CD1c-positive myeloid dendritic cell (primary cell): ENCODE measurements at regions not wholly inside any gene's neighbourhood (a gene's known extent, or its start where the extent isn't known, plus 50 kb on each side); places are given as distances from the start of the nearest gene placed in this dataset.
"Not testable (repeated sequence)": the region's sequence is repeated elsewhere in the genome, so short reads cannot be mapped to it uniquely, and the experiment has no call there.

Experiments
- DNase-seq: peaks from one replicate; pipeline ENCODE4 v3.0.0-alpha.2; 2016; ENCODE audit errors: extremely low spot score

- DNase-seq, result no peak
These were observed 57.5 kb upstream of the GC start for GRCh38 chr4:71841336-71841735.

GRCh38 chr4:71847300-71847699, 63.4 kb upstream of the GC start:
- DNase-seq, result no peak

GRCh38 chr4:71855944-71856343, 72.1 kb upstream of the GC start:
- DNase-seq, result no peak

- DNase-seq, result no peak
These were observed 74.0 kb upstream of the GC start for GRCh38 chr4:71857713-71858451.

- no peak for DNase-seq
These were observed 76.8 kb upstream of the GC start for GRCh38 chr4:71860643-71861042.

- DNase-seq, result no peak
These were observed 78.4 kb upstream of the GC start for GRCh38 chr4:71862315-71862714.

- DNase-seq, result no peak
These were observed 79.6 kb upstream of the GC start for GRCh38 chr4:71863457-71863856.

- DNase-seq, result no peak
These were observed 80.5 kb upstream of the GC start for GRCh38 chr4:71864380-71864779.

GRCh38 chr4:71866212-71866885, 82.5 kb upstream of the GC start:
- DNase-seq, result no peak

- no peak for DNase-seq
These were observed 83.7 kb upstream of the GC start for GRCh38 chr4:71867598-71867997.

- DNase-seq, result no peak
These were observed 86.6 kb upstream of the GC start for GRCh38 chr4:71870456-71870855.

GRCh38 chr4:71872221-71872620, 88.3 kb upstream of the GC start:
- DNase-seq, result no peak

GRCh38 chr4:71872767-71873415, 89.0 kb upstream of the GC start:
- no peak for DNase-seq

GRCh38 chr4:71878376-71878775, 94.5 kb upstream of the GC start:
- DNase-seq, result no peak

- DNase-seq, result no peak
These were observed 98.4 kb upstream of the GC start for GRCh38 chr4:71882113-71882841.

GRCh38 chr4:71900366-71900765, 116.5 kb upstream of the GC start:
- not testable (repeated sequence) for DNase-seq

GRCh38 chr4:71905594-71905993, 121.7 kb upstream of the GC start:
- DNase-seq, result not testable (repeated sequence)

- DNase-seq, result no peak
These were observed 122.2 kb upstream of the GC start for GRCh38 chr4:71906096-71906495.

GRCh38 chr4:71907071-71907470, 123.2 kb upstream of the GC start:
- DNase-seq, result no peak

GRCh38 chr4:71907782-71908181, 123.9 kb upstream of the GC start:
- DNase-seq, result no peak

- no peak for DNase-seq
These were observed 118.5 kb upstream of the NPFFR2 start for GRCh38 chr4:71913275-71913674.

GRCh38 chr4:71923070-71923469, 108.7 kb upstream of the NPFFR2 start:
- no peak for DNase-seq
